ENCODE measurements at regions not wholly inside any gene's neighbourhood (a gene's known extent, or its start where the extent isn't known, plus 50 kb on each side); places are given as distances from the start of the nearest gene placed in this dataset.

GRCh38 chr3:165389653-165390052 lies 193.5 kb upstream of the SLITRK3 start:
- no peak for DNase-seq (ENCODE audit: low read depth)
- TF ChIP-seq MAX (IDR thresholded peaks at IDR 0.05; ENCODE audit: low read depth, low read length): no peak
- no peak overlapping the region for H3K4me3 ChIP-seq (ENCODE audit: low read depth, low read length)

GRCh38 chr3:165389064-165389463 lies 192.9 kb upstream of the SLITRK3 start:
- no peak overlapping the region for H3K4me3 ChIP-seq (ENCODE audit: low read depth, low read length)
- no peak for DNase-seq (ENCODE audit: low read depth)
- TF ChIP-seq CTCF (IDR thresholded peaks at IDR 0.05; ENCODE audit: low read depth, low read length) (no peak), MYC (IDR thresholded peaks at IDR 0.05; ENCODE audit: low read depth, low read length) (no peak), POLR2A (IDR thresholded peaks at IDR 0.05; ENCODE audit: extremely low read depth, insufficient read length) (no peak), MAX (IDR thresholded peaks at IDR 0.05; ENCODE audit: low read depth, low read length) (no peak)

- no peak overlapping the region for H3K4me3 ChIP-seq (ENCODE audit: low read depth, low read length)
- TF ChIP-seq POLR2A (IDR thresholded peaks at IDR 0.05; ENCODE audit: extremely low read depth, insufficient read length) (no peak), MYC (IDR thresholded peaks at IDR 0.05; ENCODE audit: low read depth, low read length) (no peak), CTCF (IDR thresholded peaks at IDR 0.05; ENCODE audit: low read depth, low read length) (no peak), MAX (IDR thresholded peaks at IDR 0.05; ENCODE audit: low read depth, low read length) (no peak)
These were observed 187.2 kb upstream of the SLITRK3 start for GRCh38 chr3:165383381-165383780.

GRCh38 chr3:165382672-165383071 lies 186.5 kb upstream of the SLITRK3 start:
- DNase-seq (ENCODE audit: low read depth): no peak
- H3K4me3 ChIP-seq (ENCODE audit: low read depth, low read length): no peak overlapping the region
- no peak for TF ChIP-seq POLR2A (IDR thresholded peaks at IDR 0.05; ENCODE audit: extremely low read depth, insufficient read length)
- TF ChIP-seq MAX (IDR thresholded peaks at IDR 0.05; ENCODE audit: low read depth, low read length): no peak

More at GRCh38 chr3:165383381-165383780, 187.2 kb upstream of the SLITRK3 start:
- no peak for DNase-seq (ENCODE audit: low read depth)

- TF ChIP-seq MYC (IDR thresholded peaks at IDR 0.05; ENCODE audit: low read depth, low read length): no peak
- no peak for DNase-seq (ENCODE audit: low read depth)
- H3K4me3 ChIP-seq (ENCODE audit: low read depth, low read length): no peak overlapping the region
These were observed 182.6 kb upstream of the SLITRK3 start for GRCh38 chr3:165378761-165379160.

GRCh38 chr3:165359005-165359404 lies 162.8 kb upstream of the SLITRK3 start:
- no peak for DNase-seq (ENCODE audit: low read depth)
- TF ChIP-seq MYC (IDR thresholded peaks at IDR 0.05; ENCODE audit: low read depth, low read length): no peak
- TF ChIP-seq POLR2A (IDR thresholded peaks at IDR 0.05; ENCODE audit: extremely low read depth, insufficient read length): no peak
- no peak for TF ChIP-seq MAX (IDR thresholded peaks at IDR 0.05; ENCODE audit: low read depth, low read length)
- no peak for TF ChIP-seq CTCF (IDR thresholded peaks at IDR 0.05; ENCODE audit: low read depth, low read length)

GRCh38 chr3:165355316-165355715 lies 159.1 kb upstream of the SLITRK3 start:
- no peak for DNase-seq (ENCODE audit: low read depth)
- TF ChIP-seq MYC (IDR thresholded peaks at IDR 0.05; ENCODE audit: low read depth, low read length) (no peak), CTCF (IDR thresholded peaks at IDR 0.05; ENCODE audit: low read depth, low read length) (no peak), POLR2A (IDR thresholded peaks at IDR 0.05; ENCODE audit: extremely low read depth, insufficient read length) (no peak), MAX (IDR thresholded peaks at IDR 0.05; ENCODE audit: low read depth, low read length) (no peak)
- H3K4me3 ChIP-seq (ENCODE audit: low read depth, low read length): no peak overlapping the region

More at GRCh38 chr3:165359005-165359404, 162.8 kb upstream of the SLITRK3 start:
- H3K4me3 ChIP-seq (ENCODE audit: low read depth, low read length): no peak overlapping the region
